IMR-90 (cell line): ENCODE measurements at regions not wholly inside any gene's neighbourhood (a gene's known extent, or its start where the extent isn't known, plus 50 kb on each side); places are given as distances from the start of the nearest gene placed in this dataset.

Experiments
- MAZ ChIP-seq: IDR thresholded peaks from 2 replicates; pipeline ENCODE4 v1.6.1; 2012; ENCODE audit warnings: low read depth, mild to moderate bottlenecking, low read length, improper control_type of control experiment, moderate library complexity, borderline replicate concordance
- POLR2A ChIP-seq: IDR thresholded peaks from 2 replicates; pipeline ENCODE4 v1.6.1; 2012; ENCODE audit warnings: mild to moderate bottlenecking, low read depth, low read length
- RFX5 ChIP-seq: IDR thresholded peaks from 2 replicates; pipeline ENCODE4 v1.8.0; 2012; ENCODE audit warnings: low read depth, mild to moderate bottlenecking, low read length, moderate library complexity
- TF ChIP-seq, protein P1 (sequence below): conservative IDR thresholded peaks from 2 replicates; pipeline ENCODE4 v1.5.1; 2012; ENCODE audit warnings: mild to moderate bottlenecking, low read depth, low read length, improper control_type of control experiment
- TF ChIP-seq, protein P2 (sequence below): fragments of 150-350 bp; IDR thresholded peaks from 2 replicates; pipeline ENCODE4 v1.6.1; 2017; ENCODE audit warnings: mild to moderate bottlenecking, antibody characterized with exemption, low read length, low read depth

- TF ChIP-seq, protein P1, sequence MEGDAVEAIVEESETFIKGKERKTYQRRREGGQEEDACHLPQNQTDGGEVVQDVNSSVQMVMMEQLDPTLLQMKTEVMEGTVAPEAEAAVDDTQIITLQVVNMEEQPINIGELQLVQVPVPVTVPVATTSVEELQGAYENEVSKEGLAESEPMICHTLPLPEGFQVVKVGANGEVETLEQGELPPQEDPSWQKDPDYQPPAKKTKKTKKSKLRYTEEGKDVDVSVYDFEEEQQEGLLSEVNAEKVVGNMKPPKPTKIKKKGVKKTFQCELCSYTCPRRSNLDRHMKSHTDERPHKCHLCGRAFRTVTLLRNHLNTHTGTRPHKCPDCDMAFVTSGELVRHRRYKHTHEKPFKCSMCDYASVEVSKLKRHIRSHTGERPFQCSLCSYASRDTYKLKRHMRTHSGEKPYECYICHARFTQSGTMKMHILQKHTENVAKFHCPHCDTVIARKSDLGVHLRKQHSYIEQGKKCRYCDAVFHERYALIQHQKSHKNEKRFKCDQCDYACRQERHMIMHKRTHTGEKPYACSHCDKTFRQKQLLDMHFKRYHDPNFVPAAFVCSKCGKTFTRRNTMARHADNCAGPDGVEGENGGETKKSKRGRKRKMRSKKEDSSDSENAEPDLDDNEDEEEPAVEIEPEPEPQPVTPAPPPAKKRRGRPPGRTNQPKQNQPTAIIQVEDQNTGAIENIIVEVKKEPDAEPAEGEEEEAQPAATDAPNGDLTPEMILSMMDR: no peak
- TF ChIP-seq RFX5 (no peak), POLR2A (no peak), MAZ (no peak)
- TF ChIP-seq, protein P2, sequence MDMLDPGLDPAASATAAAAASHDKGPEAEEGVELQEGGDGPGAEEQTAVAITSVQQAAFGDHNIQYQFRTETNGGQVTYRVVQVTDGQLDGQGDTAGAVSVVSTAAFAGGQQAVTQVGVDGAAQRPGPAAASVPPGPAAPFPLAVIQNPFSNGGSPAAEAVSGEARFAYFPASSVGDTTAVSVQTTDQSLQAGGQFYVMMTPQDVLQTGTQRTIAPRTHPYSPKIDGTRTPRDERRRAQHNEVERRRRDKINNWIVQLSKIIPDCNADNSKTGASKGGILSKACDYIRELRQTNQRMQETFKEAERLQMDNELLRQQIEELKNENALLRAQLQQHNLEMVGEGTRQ: no peak
Observed at GRCh38 chr11:25990406-25990805, 341.5 kb upstream of the ANO3 start.
